Right cardiac atrium (tissue), 5 donors: ENCODE measurements at regions not wholly inside any gene's neighbourhood (a gene's known extent, or its start where the extent isn't known, plus 50 kb on each side); places are given as distances from the start of the nearest gene placed in this dataset.

ENCODE experiments used
- ATAC-seq, 2 donors: fragments of 200-7000 bp; cut with Tn5 transposase; one replicate each; pipeline versions ENCODE4 v1.8.0 to v1.9.1; 2020; ENCODE audit warnings: moderate library complexity in 2 of 2, mild to moderate bottlenecking in 1 of 2
- DNase-seq, 3 donors: peaks; one replicate each; pipeline ENCODE4 v3.0.0-alpha.2; 2020
- H3K27ac ChIP-seq: one replicate; pipeline ENCODE4 v1.5.1; 2013; ENCODE audit warnings: mild to moderate bottlenecking, low read length, control low read depth, moderate library complexity
- H3K27me3 ChIP-seq: one replicate; pipeline ENCODE4 v1.6.1; 2013; ENCODE audit not compliant: control insufficient read depth, insufficient read depth
- H3K4me1 ChIP-seq: one replicate; pipeline ENCODE4 v1.6.1; 2013; ENCODE audit warnings: low read length; ENCODE audit not compliant: control insufficient read depth, insufficient read depth
- H3K4me3 ChIP-seq: one replicate; pipeline ENCODE4 v1.5.1; 2013; ENCODE audit warnings: low read length, control low read depth
- H3K9me3 ChIP-seq: one replicate; pipeline ENCODE4 v1.6.1; 2013; ENCODE audit warnings: low read length; ENCODE audit not compliant: control insufficient read depth
- WGBS: extraction: QIAGEN DNeasy Blood & Tissue Kit; methylation state at CpG from one replicate; pipeline ENCODE4 v1.1.7; 2013; 5-methylcytosine and 5-hydroxymethylcytosine counted together
- intact Hi-C, 4 donors: fragments of 100-400 bp; cut with DNase I; formaldehyde crosslinking; loops; one replicate each; pipeline versions ENCODE4 v1.11.0 to v1.14.0; 2022 to 2023
- donor health status: healthy with polysubstance abuse.
- donor health status: DM: no; HTN: yes; CAD: no.
- donor health status: DM: no; HTN: no; CAD: no.
- donor health status: DM: no; HTN: yes; CAD: no; lungs with severe emphysema.
- donor health status: DM: yes; HTN: yes; CAD: no.

GRCh38 chr14:71705460-71705859 lies 226.8 kb upstream of the RGS6 start:
- Histone ChIP-seq H3K4me3 (no peak overlapping the region), H3K4me1 (no peaks in the 10 kb centered on the region), H3K27ac (no peak overlapping the region), H3K9me3 (no peaks in the 10 kb centered on the region), H3K27me3 (no peaks in the 10 kb centered on the region)
- 93% methylated on average over 4 of the region's 4 CpGs for WGBS
- intact Hi-C loops: no loop called here
- ATAC-seq: no peak
- DNase-seq: no peak

GRCh38 chr14:71709076-71709475 lies 223.2 kb upstream of the RGS6 start:
- no peak for ATAC-seq
- intact Hi-C loops: no loop called here
- WGBS: 98% methylated on average over 9 of the region's 9 CpGs
- H3K27me3 ChIP-seq: no peaks in the 10 kb centered on the region
- no peaks in the 10 kb centered on the region for H3K9me3 ChIP-seq
- H3K27ac ChIP-seq: no peak overlapping the region
- no peak overlapping the region for H3K4me3 ChIP-seq
- DNase-seq: no peak
- peaks cover 1% of the 10 kb centered on the region for H3K4me1 ChIP-seq

- Histone ChIP-seq H3K27ac (no peak overlapping the region), H3K4me3 (no peak overlapping the region), H3K27me3 (no peaks in the 10 kb centered on the region), H3K9me3 (no peaks in the 10 kb centered on the region), H3K4me1 (peaks cover 1% of the 10 kb centered on the region)
- 97% methylated on average over 7 of the region's 7 CpGs for WGBS
- DNase-seq: no peak
- no peak for ATAC-seq
- intact Hi-C loops: no loop called here
Observed at GRCh38 chr14:71709987-71710386, 222.2 kb upstream of the RGS6 start.

GRCh38 chr14:71711125-71711524 lies 221.1 kb upstream of the RGS6 start:
- no peak for DNase-seq
- Histone ChIP-seq H3K4me3 (no peak overlapping the region), H3K27ac (no peak overlapping the region), H3K4me1 (peaks cover 1% of the 10 kb centered on the region), H3K9me3 (no peaks in the 10 kb centered on the region), H3K27me3 (no peaks in the 10 kb centered on the region)
- WGBS: 88% methylated on average over 2 of the region's 2 CpGs
- no peak for ATAC-seq
- intact Hi-C loops: no loop called here

GRCh38 chr14:71711619-71712018 lies 220.6 kb upstream of the RGS6 start:
- ATAC-seq (peak; percentile 85 to 86), DNase-seq (no peak)
- WGBS: 62% methylated on average over 1 of the region's 1 CpG
- Histone ChIP-seq H3K4me3 (no peak overlapping the region), H3K4me1 (peaks cover 1% of the 10 kb centered on the region), H3K27me3 (no peaks in the 10 kb centered on the region), H3K27ac (no peak overlapping the region), H3K9me3 (no peaks in the 10 kb centered on the region)
- intact Hi-C loops: no loop called here

- H3K4me3 ChIP-seq: no peak overlapping the region
- DNase-seq (no peak), ATAC-seq (no peak)
- no peaks in the 10 kb centered on the region for H3K27me3 ChIP-seq
- intact Hi-C loops: no loop called here
- no peak overlapping the region for H3K27ac ChIP-seq
- no peaks in the 10 kb centered on the region for H3K9me3 ChIP-seq
- H3K4me1 ChIP-seq: peaks cover 1% of the 10 kb centered on the region
- 92% methylated on average over 2 of the region's 2 CpGs for WGBS
Observed at GRCh38 chr14:71712478-71712877, 219.8 kb upstream of the RGS6 start.

- WGBS: 93% methylated on average over 1 of the region's 1 CpG
- ATAC-seq (no peak), DNase-seq (no peak)
- H3K4me1 ChIP-seq: peaks cover 1% of the 10 kb centered on the region
- H3K4me3 ChIP-seq: no peak overlapping the region
- no peaks in the 10 kb centered on the region for H3K27me3 ChIP-seq
- intact Hi-C loops: no loop called here
- H3K9me3 ChIP-seq: no peaks in the 10 kb centered on the region
- no peak overlapping the region for H3K27ac ChIP-seq
Observed at GRCh38 chr14:71713016-71713415, 219.2 kb upstream of the RGS6 start.

GRCh38 chr14:71713451-71713850 lies 218.8 kb upstream of the RGS6 start:
- no peak for ATAC-seq
- no peak overlapping the region for H3K4me3 ChIP-seq
- H3K27me3 ChIP-seq: no peaks in the 10 kb centered on the region
- H3K9me3 ChIP-seq: no peaks in the 10 kb centered on the region
- intact Hi-C loops: no loop called here
- WGBS: 90% methylated on average over 1 of the region's 1 CpG
- peaks cover 1% of the 10 kb centered on the region for H3K4me1 ChIP-seq
- no peak overlapping the region for H3K27ac ChIP-seq
- no peak for DNase-seq

GRCh38 chr14:71714225-71714624 lies 218.0 kb upstream of the RGS6 start:
- Histone ChIP-seq H3K27ac (no peak overlapping the region), H3K27me3 (no peaks in the 10 kb centered on the region), H3K4me1 (peaks cover 1% of the 10 kb centered on the region), H3K4me3 (no peak overlapping the region), H3K9me3 (no peaks in the 10 kb centered on the region)
- 93% methylated on average over 1 of the region's 1 CpG for WGBS
- intact Hi-C loops: no loop called here
- ATAC-seq (no peak), DNase-seq (no peak)

GRCh38 chr14:71716041-71716772 lies 216.0 kb upstream of the RGS6 start:
- H3K27ac ChIP-seq: no peak overlapping the region
- no peaks in the 10 kb centered on the region for H3K27me3 ChIP-seq
- no peaks in the 10 kb centered on the region for H3K9me3 ChIP-seq
- 94% methylated on average over 6 of the region's 6 CpGs for WGBS
- DNase-seq (no peak), ATAC-seq (no peak)
- no peak overlapping the region for H3K4me3 ChIP-seq
- peaks cover 1% of the 10 kb centered on the region for H3K4me1 ChIP-seq
- intact Hi-C loops: no loop called here

GRCh38 chr14:71720978-71721624 lies 211.1 kb upstream of the RGS6 start:
- H3K27ac ChIP-seq: no peak overlapping the region
- intact Hi-C loops: no loop called here
- ATAC-seq (peak; percentile 69 to 73), DNase-seq (no peak)
- no peak overlapping the region for H3K4me3 ChIP-seq
- 87% methylated on average over 9 of the region's 9 CpGs for WGBS
- no peaks in the 10 kb centered on the region for H3K4me1 ChIP-seq
- H3K27me3 ChIP-seq: no peaks in the 10 kb centered on the region
- no peaks in the 10 kb centered on the region for H3K9me3 ChIP-seq
